Upper lobe of right lung (tissue), 1 donor: ENCODE measurements at regions not wholly inside any gene's neighbourhood (a gene's known extent, or its start where the extent isn't known, plus 50 kb on each side); places are given as distances from the start of the nearest gene placed in this dataset.

ENCODE experiments used
- ATAC-seq: fragments of 200-7000 bp; cut with Tn5 transposase; one replicate; pipeline ENCODE4 v1.9.1; 2020; ENCODE audit warnings: mild to moderate bottlenecking, moderate library complexity
- DNase-seq: peaks from one replicate; pipeline ENCODE4 v3.0.0-alpha.2; 2020
- H3K27ac ChIP-seq: fragments of 200-600 bp; one replicate; pipeline ENCODE4 v1.8.0; 2022
- H3K27me3 ChIP-seq: fragments of 200-600 bp; one replicate; pipeline ENCODE4 v1.8.0; 2022; ENCODE audit warnings: mild to moderate bottlenecking
- H3K36me3 ChIP-seq: fragments of 200-600 bp; one replicate; pipeline ENCODE4 v1.8.0; 2022
- H3K4me1 ChIP-seq: fragments of 200-600 bp; one replicate; pipeline ENCODE4 v1.8.0; 2022
- H3K4me3 ChIP-seq: fragments of 200-600 bp; one replicate; pipeline ENCODE4 v1.8.0; 2022; ENCODE audit warnings: mild to moderate bottlenecking
- H3K9me3 ChIP-seq: fragments of 200-600 bp; one replicate; pipeline ENCODE4 v1.8.0; 2022
- CTCF ChIP-seq: fragments of 200-600 bp; IDR thresholded peaks from one replicate; pipeline ENCODE4 v1.8.0; 2022; ENCODE audit warnings: antibody characterized with exemption
- intact Hi-C: fragments of 100-400 bp; cut with DNase I; formaldehyde crosslinking; loops from one replicate; pipeline ENCODE4 v1.11.0; 2022
- donor health status: DM: no; HTN: yes; CAD: no; lungs with severe emphysema.

GRCh38 chr7:46678421-46678820, 757.3 kb upstream of the IGFBP3 start:
- H3K27ac ChIP-seq: no peak overlapping the region
- ATAC-seq (no peak), DNase-seq (no peak)
- H3K36me3 ChIP-seq: no peaks in the 10 kb centered on the region
- no peaks in the 10 kb centered on the region for H3K9me3 ChIP-seq
- H3K4me1 ChIP-seq: no peaks in the 10 kb centered on the region
- no peak overlapping the region for H3K4me3 ChIP-seq
- intact Hi-C loops: no loop called here
- H3K27me3 ChIP-seq: no peaks in the 10 kb centered on the region
- no peak for TF ChIP-seq CTCF

- intact Hi-C loops: no loop called here
- ATAC-seq: no peak
- no peak overlapping the region for H3K27ac ChIP-seq
These were observed 754.4 kb upstream of the IGFBP3 start for GRCh38 chr7:46675456-46675855.

GRCh38 chr7:46672861-46673260, 751.8 kb upstream of the IGFBP3 start:
- intact Hi-C loops: no loop called here

More at GRCh38 chr7:46675456-46675855, 754.4 kb upstream of the IGFBP3 start:
- TF ChIP-seq CTCF: no peak
- H3K4me1 ChIP-seq: no peaks in the 10 kb centered on the region
- no peak overlapping the region for H3K4me3 ChIP-seq
- H3K27me3 ChIP-seq: no peaks in the 10 kb centered on the region
- no peak for DNase-seq
- H3K36me3 ChIP-seq: no peaks in the 10 kb centered on the region
- H3K9me3 ChIP-seq: no peaks in the 10 kb centered on the region

GRCh38 chr7:46671108-46671769, 750.2 kb upstream of the IGFBP3 start:
- DNase-seq (no peak), ATAC-seq (no peak)
- Histone ChIP-seq H3K4me1 (no peaks in the 10 kb centered on the region), H3K4me3 (no peak overlapping the region), H3K27me3 (no peaks in the 10 kb centered on the region), H3K9me3 (no peaks in the 10 kb centered on the region), H3K36me3 (no peaks in the 10 kb centered on the region), H3K27ac (no peak overlapping the region)
- intact Hi-C loops: no loop called here
- TF ChIP-seq CTCF: no peak

More at GRCh38 chr7:46672861-46673260, 751.8 kb upstream of the IGFBP3 start:
- no peak overlapping the region for H3K27ac ChIP-seq
- DNase-seq: no peak
- H3K4me1 ChIP-seq: no peaks in the 10 kb centered on the region
- no peak overlapping the region for H3K4me3 ChIP-seq
- TF ChIP-seq CTCF: no peak
- no peak for ATAC-seq
- H3K27me3 ChIP-seq: no peaks in the 10 kb centered on the region
- H3K36me3 ChIP-seq: no peaks in the 10 kb centered on the region
- no peaks in the 10 kb centered on the region for H3K9me3 ChIP-seq

- intact Hi-C loops: no loop called here
- no peaks in the 10 kb centered on the region for H3K4me1 ChIP-seq
- no peak for ATAC-seq
- no peak for DNase-seq
- no peak overlapping the region for H3K27ac ChIP-seq
- H3K36me3 ChIP-seq: no peaks in the 10 kb centered on the region
- H3K4me3 ChIP-seq: no peak overlapping the region
- no peaks in the 10 kb centered on the region for H3K9me3 ChIP-seq
- H3K27me3 ChIP-seq: no peaks in the 10 kb centered on the region
- no peak for TF ChIP-seq CTCF
These were observed 748.0 kb upstream of the IGFBP3 start for GRCh38 chr7:46669028-46669427.

GRCh38 chr7:46664453-46664852, 743.4 kb upstream of the IGFBP3 start:
- Histone ChIP-seq H3K4me3 (no peak overlapping the region), H3K36me3 (no peaks in the 10 kb centered on the region), H3K9me3 (no peaks in the 10 kb centered on the region), H3K27me3 (no peaks in the 10 kb centered on the region), H3K4me1 (no peaks in the 10 kb centered on the region), H3K27ac (no peak overlapping the region)
- intact Hi-C loops: no loop called here
- ATAC-seq (no peak), DNase-seq (no peak)
- no peak for TF ChIP-seq CTCF
